NCI-H1417 treated with DMSO at 0.1 percent for 48 hours (cell line): ENCODE measurements at regions not wholly inside any gene's neighbourhood (a gene's known extent, or its start where the extent isn't known, plus 50 kb on each side); places are given as distances from the start of the nearest gene placed in this dataset.
"Not testable (repeated sequence)": the region's sequence is repeated elsewhere in the genome, so short reads cannot be mapped to it uniquely, and the experiment has no call there.

ENCODE experiments used
- DNase-seq: peaks from one replicate; lab custom pipeline; 2025; lab: John Stamatoyannopoulos, UW

DNA sequence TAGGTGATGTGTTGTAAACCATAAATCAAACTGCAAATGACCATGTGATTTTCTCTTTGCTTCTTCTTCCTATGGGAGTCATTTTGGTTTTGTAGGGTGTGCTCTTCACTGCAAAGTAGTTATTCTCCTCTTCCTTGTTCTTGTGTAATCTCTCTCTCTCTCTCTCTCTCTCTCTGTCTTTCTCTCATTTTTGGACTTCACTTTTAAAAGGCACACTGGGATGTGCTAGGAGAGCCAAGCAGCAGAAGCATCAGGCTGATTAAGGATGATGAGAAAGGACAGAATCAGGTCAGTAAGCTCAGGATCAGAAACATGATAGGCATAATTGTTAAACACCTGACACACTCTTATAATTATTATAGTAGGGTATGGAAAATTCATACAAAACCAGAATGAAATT, 505.3 kb upstream of the ZNF608 start:
- DNase-seq, result no peak

DNA sequence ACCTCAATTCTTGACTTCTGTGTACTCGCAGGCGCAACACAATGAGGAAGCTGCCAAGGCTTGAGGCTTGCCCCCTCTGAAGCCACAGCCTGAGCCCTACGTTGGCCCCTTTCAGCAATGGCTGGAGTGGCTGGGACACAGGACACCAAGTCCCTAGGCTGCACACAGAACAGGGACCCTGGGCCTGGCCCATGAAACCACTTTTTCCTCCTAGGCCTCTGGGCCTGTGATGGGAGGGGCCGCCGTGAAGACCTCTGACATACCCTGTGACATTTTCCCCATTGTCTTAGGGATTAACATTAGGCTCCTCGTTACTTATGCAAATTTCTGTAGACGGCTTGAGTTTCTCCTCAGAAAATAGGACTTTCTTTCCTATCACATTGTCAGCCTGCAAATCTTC, 507.2 kb upstream of the ZNF608 start:
- DNase-seq, result not testable (repeated sequence)

DNA sequence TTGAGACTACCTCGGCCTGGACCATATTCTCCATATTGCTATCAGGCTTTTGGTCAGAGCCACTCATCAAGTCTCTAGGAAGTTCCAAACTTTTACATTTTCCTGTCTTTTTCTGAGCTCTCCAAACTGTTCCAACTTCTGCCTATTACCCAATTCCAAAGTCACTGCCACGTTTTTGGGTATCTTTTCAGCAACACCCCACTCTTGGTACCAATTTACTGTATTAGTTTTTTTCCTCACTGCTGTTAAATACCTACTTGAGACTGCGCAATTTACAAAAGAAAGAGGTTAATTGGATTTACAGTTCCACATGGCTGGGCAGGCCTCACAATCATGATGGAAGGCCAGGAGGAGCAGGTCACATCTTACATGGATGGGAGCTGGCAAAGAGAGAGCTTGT, 507.8 kb upstream of the ZNF608 start:
- no peak for DNase-seq

GRCh38 chr5:125256296-125256695, 509.9 kb upstream of the ZNF608 start:
- DNase-seq, result no peak

DNA sequence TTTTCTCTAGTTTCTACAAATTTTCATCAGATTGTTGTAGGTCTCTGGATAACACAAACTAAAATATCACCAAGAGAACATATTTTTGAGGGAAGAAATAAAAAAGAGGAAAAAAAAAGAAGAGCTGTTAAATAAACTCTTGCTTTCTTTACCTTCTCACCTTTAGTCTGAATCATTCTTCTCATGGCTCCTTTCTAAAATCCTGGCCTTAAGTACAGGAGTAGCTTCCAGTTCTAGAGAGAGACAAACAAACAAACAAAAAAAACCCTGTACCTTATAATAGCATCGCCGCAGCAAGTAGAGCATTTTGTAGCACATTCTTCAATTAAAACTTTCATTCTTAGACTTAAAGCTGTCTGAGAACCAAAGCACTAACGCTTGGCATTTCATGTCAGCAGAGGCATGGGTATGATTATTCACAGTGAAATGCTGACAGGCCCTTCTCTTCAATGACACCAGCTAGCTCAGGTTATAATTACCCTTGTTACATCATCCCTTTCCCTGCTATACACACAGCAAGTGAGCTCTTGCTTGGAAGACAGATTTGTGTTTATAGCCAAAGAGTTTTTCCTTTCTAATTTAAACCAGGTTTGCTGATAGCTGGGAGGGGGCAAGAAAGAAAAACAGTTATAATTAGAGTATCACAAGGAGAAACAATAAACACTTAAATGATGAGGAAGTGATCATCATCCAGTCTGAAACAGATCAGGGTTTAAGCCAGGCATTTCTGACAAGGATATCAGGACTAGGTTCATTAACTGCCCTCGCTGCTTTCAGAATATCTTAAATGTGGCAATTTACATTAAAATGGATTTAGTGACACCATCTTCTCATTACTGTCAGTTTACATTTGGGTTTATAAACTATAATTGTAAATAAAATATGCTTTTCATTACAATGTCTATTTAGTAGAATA, 510.9 kb upstream of the ZNF608 start:
- DNase-seq, result no peak

GRCh38 chr5:125257997-125258396, 511.6 kb upstream of the ZNF608 start:
- DNase-seq, result no peak

- no peak for DNase-seq
Measured at GRCh38 chr5:125258615-125259014, 512.2 kb upstream of the ZNF608 start.

DNA sequence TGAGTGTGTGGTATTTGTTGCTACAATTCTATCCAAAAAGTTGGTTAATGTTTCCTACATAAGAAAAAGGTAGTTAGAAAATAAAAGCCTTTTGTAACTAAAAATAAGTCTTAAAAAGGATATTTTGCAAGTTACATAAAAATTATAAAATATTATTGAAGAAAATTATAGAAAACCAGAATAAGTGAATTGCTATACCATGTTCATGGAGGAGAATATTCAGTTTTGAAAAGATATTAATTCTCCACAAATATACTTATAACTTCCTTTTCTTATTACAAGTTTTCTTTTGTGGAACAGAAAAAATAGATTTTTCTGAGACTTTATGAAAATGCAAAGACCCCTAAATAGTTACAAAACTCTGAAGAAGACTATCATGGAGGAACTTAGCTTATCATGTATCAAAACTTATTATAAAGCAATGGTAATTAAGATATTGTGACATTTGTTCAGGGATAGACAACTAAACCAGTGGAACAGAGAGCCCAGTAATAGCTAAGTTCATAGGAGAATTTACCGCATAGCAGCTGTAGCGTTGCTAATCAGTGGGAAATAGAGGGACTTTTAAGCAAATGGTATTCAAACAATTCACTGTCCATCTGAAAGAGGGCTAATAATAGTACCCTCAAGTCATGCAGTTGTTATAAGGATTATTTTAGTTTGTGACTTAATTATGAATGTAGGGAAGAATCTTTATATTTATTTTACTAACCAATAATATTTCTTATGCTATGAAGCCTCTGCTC, 515.2 kb upstream of the ZNF608 start:
- DNase-seq, result no peak

GRCh38 chr5:125262782-125263181, 516.3 kb upstream of the ZNF608 start:
- DNase-seq, result no peak

DNA sequence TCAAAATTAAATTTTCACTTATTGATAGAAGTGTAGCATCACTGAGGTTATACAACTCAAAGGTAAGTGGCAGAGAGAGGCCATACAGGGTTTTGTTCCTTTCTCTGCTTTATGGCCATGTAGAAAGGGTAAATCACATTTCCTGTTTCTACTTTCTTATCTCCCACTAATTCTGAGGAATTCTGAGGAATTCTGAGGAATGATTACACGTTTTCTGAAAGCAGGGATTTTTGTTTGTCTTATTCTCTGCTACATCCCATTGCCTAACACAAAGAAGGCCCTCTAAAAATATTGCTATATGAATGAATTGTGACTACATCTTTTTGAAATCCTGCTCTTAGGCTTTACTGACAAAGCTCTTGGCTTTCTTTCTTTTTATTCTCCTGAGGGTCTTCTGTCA, 516.9 kb upstream of the ZNF608 start:
- no peak for DNase-seq

- DNase-seq, result no peak
Measured at GRCh38 chr5:125266106-125266505, 519.7 kb upstream of the ZNF608 start.

- DNase-seq, result no peak
Measured at GRCh38 chr5:125267636-125268248, 521.3 kb upstream of the ZNF608 start.

- no peak for DNase-seq
Measured at GRCh38 chr5:125269926-125270325, 523.5 kb upstream of the ZNF608 start.

- no peak for DNase-seq
Measured at GRCh38 chr5:125272357-125272756, 525.9 kb upstream of the ZNF608 start.

GRCh38 chr5:125274211-125274610, 527.8 kb upstream of the ZNF608 start:
- no peak for DNase-seq

DNA sequence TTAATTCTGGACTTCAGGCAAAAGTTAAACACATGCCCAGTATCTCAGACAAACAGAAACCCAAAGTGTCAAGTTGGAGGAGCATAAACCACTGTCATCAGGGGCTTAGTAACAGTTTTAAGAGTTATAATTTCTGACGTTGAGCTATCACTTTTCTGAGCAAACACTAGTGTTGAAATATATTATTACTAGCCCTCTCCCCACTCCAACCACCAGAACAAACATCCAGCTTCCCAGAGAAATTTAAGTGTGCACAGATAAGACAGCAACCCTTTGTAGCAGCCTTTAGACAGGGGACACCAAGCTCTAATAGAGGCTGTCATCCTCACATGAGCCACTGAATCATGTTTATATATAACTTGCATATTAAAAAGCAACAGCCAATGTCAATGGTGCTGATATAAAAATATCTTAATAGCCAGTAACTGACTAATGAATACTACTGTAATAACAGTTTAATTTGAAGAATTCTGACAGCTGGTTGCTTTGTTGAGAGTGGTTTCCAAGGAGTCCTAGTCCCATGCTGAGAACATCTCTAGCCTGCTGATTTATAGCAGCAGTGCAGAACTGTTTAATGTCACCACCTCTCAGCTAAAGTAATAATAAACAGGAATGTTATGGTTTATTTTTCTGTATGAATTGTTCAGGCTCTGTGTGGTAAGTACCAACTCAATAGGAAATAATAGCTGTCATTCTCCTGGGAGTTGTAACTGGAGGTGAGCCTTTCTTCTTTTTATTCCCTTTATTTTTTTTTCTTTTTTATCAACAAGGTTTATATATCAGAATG, 528.7 kb upstream of the ZNF608 start:
- DNase-seq, result peak; percentile 85

- no peak for DNase-seq
Measured at GRCh38 chr5:125275725-125276090, 529.3 kb upstream of the ZNF608 start.

GRCh38 chr5:125276096-125276495, 529.7 kb upstream of the ZNF608 start:
- DNase-seq, result no peak

- DNase-seq, result no peak
Measured at GRCh38 chr5:125277494-125278154, 531.2 kb upstream of the ZNF608 start.

- DNase-seq, result no peak
Measured at GRCh38 chr5:125278711-125279110, 532.3 kb upstream of the ZNF608 start.

- DNase-seq, result no peak
Measured at GRCh38 chr5:125281667-125282066, 535.2 kb upstream of the ZNF608 start.

GRCh38 chr5:125283372-125283771, 536.9 kb upstream of the ZNF608 start:
- DNase-seq, result no peak
